GM23338 (cell line): ENCODE measurements at regions not wholly inside any gene's neighbourhood (a gene's known extent, or its start where the extent isn't known, plus 50 kb on each side); places are given as distances from the start of the nearest gene placed in this dataset.

Experiments
- ATAC-seq: fragments of 200-7000 bp; cut with Tn5 transposase; 3 replicates; pipeline ENCODE4 v1.9.1; 2020
- DNase-seq: peaks from one replicate; pipeline ENCODE4 v3.0.0-alpha.2; 2015; ENCODE audit warnings: low spot score
- H2AFZ ChIP-seq: fragments of 200-600 bp; sonication (generic); 2 replicates; pipeline ENCODE4 v1.8.0; 2016; ENCODE audit warnings: antibody characterized with exemption, mild to moderate bottlenecking, moderate library complexity
- H3F3A ChIP-seq: fragments of 200-600 bp; sonication (generic); replicated peaks from 2 replicates; pipeline ENCODE4 v1.8.0; 2017; ENCODE audit warnings: antibody characterized with exemption, mixed run types, low read depth
- H3K27ac ChIP-seq: fragments of 200-600 bp; sonication (generic); 2 replicates; pipeline ENCODE4 v1.6.1; 2016; ENCODE audit warnings: low read depth
- H3K27me3 ChIP-seq: fragments of 200-600 bp; sonication (generic); 2 replicates; pipeline ENCODE4 v1.8.0; 2016; ENCODE audit warnings: mild to moderate bottlenecking, mixed run types, moderate library complexity; ENCODE audit not compliant: insufficient read depth
- H3K36me3 ChIP-seq: fragments of 200-600 bp; sonication (generic); 2 replicates; pipeline ENCODE4 v1.8.0; 2016; ENCODE audit warnings: mild to moderate bottlenecking; ENCODE audit not compliant: insufficient read depth
- H3K4me1 ChIP-seq: fragments of 200-600 bp; sonication (generic); 2 replicates; pipeline ENCODE4 v1.8.0; 2016; ENCODE audit warnings: mild to moderate bottlenecking, moderate library complexity; ENCODE audit not compliant: insufficient read depth
- H3K4me2 ChIP-seq: fragments of 200-600 bp; sonication (generic); 2 replicates; pipeline ENCODE4 v1.7.1; 2017; ENCODE audit warnings: mixed run types
- H3K4me3 ChIP-seq: fragments of 200-600 bp; sonication (generic); 2 replicates; pipeline ENCODE4 v1.6.1; 2016; ENCODE audit warnings: mixed run types
- H3K79me2 ChIP-seq: fragments of 200-600 bp; sonication (generic); replicated peaks from 2 replicates; pipeline ENCODE4 v1.8.0; 2017; ENCODE audit warnings: mild to moderate bottlenecking; ENCODE audit not compliant: insufficient read depth
- H3K9me2 ChIP-seq: fragments of 200-600 bp; sonication (generic); 2 replicates; pipeline ENCODE4 v1.8.0; 2017; ENCODE audit not compliant: insufficient read depth
- H4K20me1 ChIP-seq: fragments of 200-600 bp; sonication (generic); replicated peaks from 2 replicates; pipeline ENCODE4 v1.8.0; 2017; ENCODE audit warnings: mild to moderate bottlenecking; ENCODE audit not compliant: insufficient read depth
- H3K27ac Mint-ChIP-seq: 2 replicates; pipeline ENCODE4 v1.8.0; 2020; ENCODE audit warnings: inconsistent platforms, mild to moderate bottlenecking, moderate library complexity, mixed read lengths
- H3K27me3 Mint-ChIP-seq: 3 replicates; pipeline ENCODE4 v1.8.0; 2022; ENCODE audit warnings: low read depth, mild to moderate bottlenecking, moderate library complexity, mixed read lengths, inconsistent platforms; ENCODE audit not compliant: insufficient read depth, poor library complexity
- H3K36me3 Mint-ChIP-seq: 3 replicates; pipeline ENCODE4 v1.8.0; 2021; ENCODE audit warnings: low read depth, mild to moderate bottlenecking, inconsistent platforms, moderate library complexity, mixed read lengths
- H3K4me1 Mint-ChIP-seq: 3 replicates; pipeline ENCODE4 v1.8.0; 2020; ENCODE audit warnings: mild to moderate bottlenecking, inconsistent platforms, mixed read lengths
- H3K4me3 Mint-ChIP-seq: 3 replicates; pipeline ENCODE4 v1.8.0; 2021; ENCODE audit warnings: moderate library complexity, mild to moderate bottlenecking, inconsistent platforms, mixed read lengths
- H3K9me3 Mint-ChIP-seq: 3 replicates; pipeline ENCODE4 v1.8.0; 2020; ENCODE audit warnings: moderate library complexity, mild to moderate bottlenecking, inconsistent platforms, mixed read lengths
- CREB1 ChIP-seq: fragments of 250-450 bp; sonication (Bioruptor Pico); IDR thresholded peaks from 2 replicates; pipeline ENCODE4 v1.5.0; 2020; ENCODE audit warnings: low read depth, mild to moderate bottlenecking, moderate library complexity
- EZH2 ChIP-seq: fragments of 200-600 bp; sonication (generic); IDR thresholded peaks from one replicate; pipeline ENCODE4 v1.8.0; 2017; ENCODE audit warnings: antibody characterized with exemption, mild to moderate bottlenecking, low read depth; ENCODE audit not compliant: unreplicated experiment
- EZH2phosphoT487 ChIP-seq: fragments of 200-600 bp; sonication (generic); IDR thresholded peaks from one replicate; pipeline ENCODE4 v1.8.1; 2018; ENCODE audit warnings: antibody characterized with exemption; ENCODE audit not compliant: unreplicated experiment
- JUNB ChIP-seq: IDR thresholded peaks from one replicate; pipeline ENCODE4 v1.6.1; 2016; ENCODE audit warnings: antibody characterized with exemption; ENCODE audit not compliant: unreplicated experiment
- NANOG ChIP-seq: IDR thresholded peaks from 2 replicates; pipeline ENCODE4 v1.6.1; 2016; ENCODE audit warnings: antibody characterized with exemption, borderline replicate concordance
- ZNF331 ChIP-seq: fragments of 250-450 bp; sonication (Bioruptor Pico); IDR thresholded peaks from 2 replicates; pipeline ENCODE4 v1.5.0; 2020; ENCODE audit warnings: low read depth, mild to moderate bottlenecking, moderate library complexity
- ZNF462 ChIP-seq: fragments of 250-450 bp; sonication (Bioruptor Pico); IDR thresholded peaks from 2 replicates; pipeline ENCODE4 v1.5.0; 2020; ENCODE audit warnings: mild to moderate bottlenecking, moderate library complexity
- TF ChIP-seq, protein P1 (sequence below), 2 experiments: fragments of 200-600 bp in 1 of 2; sonication (generic) in 1 of 2; conservative IDR thresholded peaks; 2 replicates each; pipeline versions ENCODE4 v1.5.1 to v1.6.1; 2016 to 2017; ENCODE audit warnings: antibody characterized with exemption in 2 of 2, low read depth in 2 of 2, mild to moderate bottlenecking in 2 of 2, moderate library complexity in 1 of 2
- TF ChIP-seq, protein P2 (sequence below): IDR thresholded peaks from one replicate; pipeline ENCODE4 v1.6.1; 2018; ENCODE audit warnings: antibody characterized with exemption; ENCODE audit not compliant: unreplicated experiment

GRCh38 chr12:67822826-67823225 lies 166.4 kb upstream of the IFNG-AS1 start:
- ATAC-seq (no peak), DNase-seq (no peak)
- Histone ChIP-seq H3K4me3 (no peak overlapping the region), H2AFZ (no peak overlapping the region), H3K9me2 (no peaks in the 10 kb centered on the region), H3K79me2 (no peaks in the 10 kb centered on the region), H3F3A (no peaks in the 10 kb centered on the region), H3K4me2 (no peak overlapping the region), H3K27ac (no peak overlapping the region), H3K4me1 (0 out of 2 replicates have a peak, but pooled peaks cover 5% of the 10 kb centered on the region), H4K20me1 (no peaks in the 10 kb centered on the region), H3K36me3 (no peaks in the 10 kb centered on the region), H3K27me3 (no peaks in the 10 kb centered on the region)
- Mint-ChIP-seq H3K4me3 (no peak overlapping the region), H3K36me3 (no peaks in the 10 kb centered on the region), H3K27ac (no peak overlapping the region), H3K4me1 (no peaks in the 10 kb centered on the region), H3K27me3 (peaks cover 4% of the 10 kb centered on the region), H3K9me3 (no peaks in the 10 kb centered on the region)
- no peak for TF ChIP-seq ZNF462 (CRISPR knock-in tag)
- TF ChIP-seq, protein P1, sequence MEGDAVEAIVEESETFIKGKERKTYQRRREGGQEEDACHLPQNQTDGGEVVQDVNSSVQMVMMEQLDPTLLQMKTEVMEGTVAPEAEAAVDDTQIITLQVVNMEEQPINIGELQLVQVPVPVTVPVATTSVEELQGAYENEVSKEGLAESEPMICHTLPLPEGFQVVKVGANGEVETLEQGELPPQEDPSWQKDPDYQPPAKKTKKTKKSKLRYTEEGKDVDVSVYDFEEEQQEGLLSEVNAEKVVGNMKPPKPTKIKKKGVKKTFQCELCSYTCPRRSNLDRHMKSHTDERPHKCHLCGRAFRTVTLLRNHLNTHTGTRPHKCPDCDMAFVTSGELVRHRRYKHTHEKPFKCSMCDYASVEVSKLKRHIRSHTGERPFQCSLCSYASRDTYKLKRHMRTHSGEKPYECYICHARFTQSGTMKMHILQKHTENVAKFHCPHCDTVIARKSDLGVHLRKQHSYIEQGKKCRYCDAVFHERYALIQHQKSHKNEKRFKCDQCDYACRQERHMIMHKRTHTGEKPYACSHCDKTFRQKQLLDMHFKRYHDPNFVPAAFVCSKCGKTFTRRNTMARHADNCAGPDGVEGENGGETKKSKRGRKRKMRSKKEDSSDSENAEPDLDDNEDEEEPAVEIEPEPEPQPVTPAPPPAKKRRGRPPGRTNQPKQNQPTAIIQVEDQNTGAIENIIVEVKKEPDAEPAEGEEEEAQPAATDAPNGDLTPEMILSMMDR (conservative IDR thresholded peaks at IDR 0.05; ENCODE audit: low read depth in 2 of 2), result no peak
- TF ChIP-seq EZH2, result no peak
- no peak for TF ChIP-seq JUNB
- no peak for TF ChIP-seq ZNF331 (CRISPR knock-in tag)
- no peak for TF ChIP-seq CREB1
- TF ChIP-seq, protein P2, sequence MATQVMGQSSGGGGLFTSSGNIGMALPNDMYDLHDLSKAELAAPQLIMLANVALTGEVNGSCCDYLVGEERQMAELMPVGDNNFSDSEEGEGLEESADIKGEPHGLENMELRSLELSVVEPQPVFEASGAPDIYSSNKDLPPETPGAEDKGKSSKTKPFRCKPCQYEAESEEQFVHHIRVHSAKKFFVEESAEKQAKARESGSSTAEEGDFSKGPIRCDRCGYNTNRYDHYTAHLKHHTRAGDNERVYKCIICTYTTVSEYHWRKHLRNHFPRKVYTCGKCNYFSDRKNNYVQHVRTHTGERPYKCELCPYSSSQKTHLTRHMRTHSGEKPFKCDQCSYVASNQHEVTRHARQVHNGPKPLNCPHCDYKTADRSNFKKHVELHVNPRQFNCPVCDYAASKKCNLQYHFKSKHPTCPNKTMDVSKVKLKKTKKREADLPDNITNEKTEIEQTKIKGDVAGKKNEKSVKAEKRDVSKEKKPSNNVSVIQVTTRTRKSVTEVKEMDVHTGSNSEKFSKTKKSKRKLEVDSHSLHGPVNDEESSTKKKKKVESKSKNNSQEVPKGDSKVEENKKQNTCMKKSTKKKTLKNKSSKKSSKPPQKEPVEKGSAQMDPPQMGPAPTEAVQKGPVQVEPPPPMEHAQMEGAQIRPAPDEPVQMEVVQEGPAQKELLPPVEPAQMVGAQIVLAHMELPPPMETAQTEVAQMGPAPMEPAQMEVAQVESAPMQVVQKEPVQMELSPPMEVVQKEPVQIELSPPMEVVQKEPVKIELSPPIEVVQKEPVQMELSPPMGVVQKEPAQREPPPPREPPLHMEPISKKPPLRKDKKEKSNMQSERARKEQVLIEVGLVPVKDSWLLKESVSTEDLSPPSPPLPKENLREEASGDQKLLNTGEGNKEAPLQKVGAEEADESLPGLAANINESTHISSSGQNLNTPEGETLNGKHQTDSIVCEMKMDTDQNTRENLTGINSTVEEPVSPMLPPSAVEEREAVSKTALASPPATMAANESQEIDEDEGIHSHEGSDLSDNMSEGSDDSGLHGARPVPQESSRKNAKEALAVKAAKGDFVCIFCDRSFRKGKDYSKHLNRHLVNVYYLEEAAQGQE, result no peak
- no peak for TF ChIP-seq NANOG
- no peak for TF ChIP-seq EZH2phosphoT487
